ENCODE measurements at regions not wholly inside any gene's neighbourhood (a gene's known extent, or its start where the extent isn't known, plus 50 kb on each side); places are given as distances from the start of the nearest gene placed in this dataset.
"Not testable (repeated sequence)": the region's sequence is repeated elsewhere in the genome, so short reads cannot be mapped to it uniquely, and the experiment has no call there.

DNA sequence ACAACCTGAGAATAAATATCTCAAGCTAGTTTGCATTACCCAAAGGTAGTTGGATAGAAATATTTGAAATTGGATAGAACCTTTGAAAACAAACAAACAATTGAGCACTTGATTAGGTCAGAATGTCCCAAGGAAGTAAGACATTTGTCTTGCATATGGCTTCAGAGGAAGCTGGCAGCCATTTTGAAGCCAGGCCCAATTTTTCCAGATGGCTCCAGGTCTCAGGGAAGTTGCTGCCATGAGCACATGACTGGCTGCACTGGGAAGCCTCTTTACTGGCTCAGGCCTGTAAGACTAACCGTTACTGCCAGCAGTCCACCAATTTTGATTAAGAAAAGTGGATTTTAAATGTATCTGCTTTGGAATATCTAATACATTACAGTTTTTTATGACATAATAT is 448.9 kb upstream of the DPH6 start:
- H3K4me3 ChIP-seq (ENCODE audit: low read length), result no peak overlapping the region
- DNase-seq (ENCODE audit: low read depth, low spot score), result no peak

GRCh38 chr15:35998663-35999602 is 453.0 kb upstream of the DPH6 start:
- DNase-seq (ENCODE audit: low read depth, low spot score), result no peak
- no peak overlapping the region for H3K4me3 ChIP-seq (ENCODE audit: low read length)

GRCh38 chr15:36004891-36005490 is 459.0 kb upstream of the DPH6 start:
- no peak for DNase-seq (ENCODE audit: low read depth, low spot score)
- H3K4me3 ChIP-seq (ENCODE audit: low read length), result no peak overlapping the region

- no peak for DNase-seq (ENCODE audit: low read depth, low spot score)
Measured at GRCh38 chr15:36005542-36005941, 459.6 kb upstream of the DPH6 start.

GRCh38 chr15:36007699-36008098 is 461.7 kb upstream of the DPH6 start:
- no peak overlapping the region for H3K4me3 ChIP-seq (ENCODE audit: low read length)
- DNase-seq (ENCODE audit: low read depth, low spot score), result no peak

More at GRCh38 chr15:36005542-36005941, 459.6 kb upstream of the DPH6 start:
- no peak overlapping the region for H3K4me3 ChIP-seq (ENCODE audit: low read length)

DNA sequence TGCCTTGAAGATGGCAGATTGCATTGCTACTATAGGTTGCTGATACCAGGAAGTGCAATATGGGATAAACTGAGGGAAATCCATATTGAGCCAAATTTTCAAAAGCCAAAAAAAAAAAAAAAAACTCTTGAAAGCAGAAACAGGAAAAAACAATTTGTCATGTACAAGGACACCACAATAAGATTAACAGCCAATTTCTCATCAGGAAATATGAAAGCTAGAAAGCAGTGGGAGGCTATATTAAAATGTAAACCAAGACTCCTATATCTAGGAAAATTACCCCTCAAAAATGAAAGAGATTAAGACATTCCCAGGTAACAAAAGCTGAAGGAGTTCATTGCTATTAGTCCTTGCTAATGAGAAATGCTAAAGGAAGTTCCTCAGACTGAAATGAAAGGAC is 462.8 kb upstream of the DPH6 start:
- H3K4me3 ChIP-seq (ENCODE audit: low read length), result no peak overlapping the region
- DNase-seq (ENCODE audit: low read depth, low spot score), result no peak

GRCh38 chr15:36024031-36024688 is 478.2 kb upstream of the DPH6 start:
- H3K4me3 ChIP-seq (ENCODE audit: low read length), result no peak overlapping the region
- DNase-seq (ENCODE audit: low read depth, low spot score), result no peak

DNA sequence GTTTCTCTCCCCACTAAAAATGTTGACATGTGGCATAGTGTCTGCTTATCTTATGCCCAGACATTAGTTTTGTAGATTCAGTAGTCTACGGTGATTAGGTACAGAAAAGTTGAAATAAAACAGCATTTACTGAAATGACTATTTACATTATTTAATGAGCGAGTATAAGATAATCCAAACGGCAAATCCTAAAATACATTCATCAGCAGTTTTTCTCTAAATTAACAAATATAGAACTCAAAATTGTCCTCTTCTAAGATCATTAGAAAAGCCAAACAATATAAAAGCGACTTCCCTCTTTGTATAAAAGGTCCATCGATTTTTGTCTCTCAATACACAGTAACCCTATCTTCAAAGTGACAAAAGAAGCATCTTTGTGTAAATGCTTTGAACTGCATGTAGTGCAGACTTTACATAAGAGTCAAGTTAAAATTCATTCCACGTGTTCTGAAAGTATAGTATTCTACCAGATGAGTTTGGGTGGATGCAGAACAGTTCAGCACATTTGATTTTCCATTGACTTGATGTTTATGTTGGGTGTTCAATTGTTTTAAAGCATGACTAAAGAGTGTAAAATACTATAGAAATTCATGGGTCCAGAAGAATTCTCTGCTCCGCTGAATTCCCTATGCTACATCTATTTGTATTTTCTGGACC is 480.8 kb upstream of the DPH6 start:
- DNase-seq (ENCODE audit: low read depth, low spot score), result no peak
- no peak overlapping the region for H3K4me3 ChIP-seq (ENCODE audit: low read length)

DNA sequence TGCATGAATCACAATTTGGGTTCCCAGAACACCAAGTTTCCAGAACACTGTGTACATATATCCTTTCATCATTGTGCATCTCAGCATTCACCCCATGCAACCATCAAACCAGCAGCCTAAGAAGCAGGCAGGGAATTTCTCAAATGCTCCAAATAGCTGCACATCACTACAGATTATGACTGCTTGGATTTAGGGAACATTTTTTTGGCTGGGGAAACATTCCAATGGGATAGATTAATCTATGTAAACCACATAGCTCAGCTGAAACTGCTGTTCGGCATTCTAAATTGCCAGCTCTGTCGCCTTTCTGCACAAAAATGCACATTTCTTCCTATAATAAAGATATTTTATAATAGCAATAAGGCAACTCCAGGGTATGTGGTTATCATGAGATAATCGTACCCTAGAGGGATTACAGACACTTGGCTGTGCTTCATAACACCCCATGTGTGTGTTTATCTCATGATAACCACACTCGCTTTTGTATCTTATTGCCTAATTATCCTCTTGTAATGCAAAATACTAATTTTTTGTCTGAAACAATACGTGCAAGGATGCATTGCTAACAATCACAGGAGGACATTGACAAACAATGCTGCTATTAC is 483.7 kb upstream of the DPH6 start:
- DNase-seq (ENCODE audit: low read depth, low spot score), result no peak
- H3K4me3 ChIP-seq (ENCODE audit: low read length), result no peak overlapping the region

GRCh38 chr15:36039996-36040572 is 494.1 kb upstream of the DPH6 start:
- no peak for DNase-seq (ENCODE audit: low read depth, low spot score)
- H3K4me3 ChIP-seq (ENCODE audit: low read length), result no peak overlapping the region

GRCh38 chr15:36047018-36047716 is 501.2 kb upstream of the DPH6 start:
- H3K4me3 ChIP-seq (ENCODE audit: low read length); DNase-seq (ENCODE audit: low read depth, low spot score): not testable (repeated sequence)

- H3K4me3 ChIP-seq (ENCODE audit: low read length), result no peak overlapping the region
- no peak for DNase-seq (ENCODE audit: low read depth, low spot score)
Measured at GRCh38 chr15:36050899-36051298, 504.9 kb upstream of the DPH6 start.

- H3K4me3 ChIP-seq (ENCODE audit: low read length), result not testable (repeated sequence)
- peak; percentile 4 for DNase-seq (ENCODE audit: low read depth, low spot score)
Measured at GRCh38 chr15:36052641-36053040, 506.7 kb upstream of the DPH6 start.

DNA sequence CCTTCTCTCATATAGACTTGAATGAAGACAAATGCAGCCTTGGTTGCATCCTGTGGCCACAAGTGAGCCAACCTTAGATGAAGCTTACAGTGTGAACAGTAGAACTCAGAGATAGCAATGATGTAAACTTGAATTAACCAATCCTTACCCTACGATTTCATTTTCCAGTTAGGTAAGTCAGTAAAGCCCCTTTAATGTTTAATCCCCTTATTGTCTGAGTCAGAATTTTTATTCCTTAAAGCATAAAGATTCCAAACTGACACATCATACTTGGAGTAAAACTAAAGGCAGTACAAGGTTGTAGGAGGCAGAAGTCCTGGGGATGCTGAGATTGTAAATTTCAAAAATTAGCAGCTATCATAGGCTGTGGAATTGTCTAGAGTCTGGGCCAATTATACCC is 507.8 kb upstream of the DPH6 start:
- DNase-seq (ENCODE audit: low read depth, low spot score), result no peak
- H3K4me3 ChIP-seq (ENCODE audit: low read length), result no peak overlapping the region

- no peak for DNase-seq (ENCODE audit: low read depth, low spot score)
Measured at GRCh38 chr15:36059596-36059995, 513.6 kb upstream of the DPH6 start.

GRCh38 chr15:36062357-36062756 is 516.4 kb upstream of the DPH6 start:
- H3K4me3 ChIP-seq (ENCODE audit: low read length), result no peak overlapping the region
- DNase-seq (ENCODE audit: low read depth, low spot score), result no peak

More at GRCh38 chr15:36059596-36059995, 513.6 kb upstream of the DPH6 start:
- no peak overlapping the region for H3K4me3 ChIP-seq (ENCODE audit: low read length)

- H3K4me3 ChIP-seq (ENCODE audit: low read length), result no peak overlapping the region
- no peak for DNase-seq (ENCODE audit: low read depth, low spot score)
Measured at GRCh38 chr15:36066757-36067156, 512.7 kb upstream of the CDIN1 start.
